Kidney (tissue), 13 donors: ENCODE measurements at regions not wholly inside any gene's neighbourhood (a gene's known extent, or its start where the extent isn't known, plus 50 kb on each side); places are given as distances from the start of the nearest gene placed in this dataset.

Experiments
- DNase-seq, 5 donors: peaks; one replicate each; pipeline ENCODE4 v3.0.0-alpha.2; 2013 to 2020
- FAIRE-seq: peaks from 2 replicates; lab custom pipeline; 2012; peaks lifted over from hg19 to GRCh38; lab: Jason Lieb, UNC
- H3K27ac ChIP-seq, 2 donors: one replicate each; pipeline ENCODE4 v1.7.0; 2013; ENCODE audit warnings: low read depth in 2 of 2, low read length in 2 of 2, inconsistent platforms in 1 of 2
- H3K27me3 ChIP-seq: one replicate; pipeline ENCODE4 v1.7.1; 2013; ENCODE audit warnings: low read length, inconsistent platforms; ENCODE audit not compliant: control insufficient read depth, insufficient read depth
- H3K36me3 ChIP-seq, 3 donors: one replicate each; pipeline versions ENCODE4 v1.7.0 to v1.7.1; 2013; ENCODE audit warnings: low read length in 3 of 3, control low read depth in 1 of 3, inconsistent platforms in 1 of 3; ENCODE audit not compliant: insufficient read depth in 3 of 3, control insufficient read depth in 2 of 3
- H3K4me1 ChIP-seq, 3 donors: one replicate each; pipeline versions ENCODE4 v1.7.0 to v1.7.1; 2013; ENCODE audit warnings: low read length in 3 of 3, inconsistent platforms in 1 of 3, low read depth in 1 of 3; ENCODE audit not compliant: control insufficient read depth in 2 of 3, insufficient read depth in 2 of 3
- H3K4me3 ChIP-seq, 3 donors: one replicate each; pipeline versions ENCODE4 v1.7.0 to v1.8.1; 2013; ENCODE audit warnings: low read length in 3 of 3, control low read depth in 1 of 3, inconsistent platforms in 1 of 3
- H3K9ac ChIP-seq, 3 donors: one replicate each; pipeline versions ENCODE4 v1.7.0 to v1.7.1; 2013; ENCODE audit warnings: low read length in 3 of 3, control low read depth in 1 of 3, inconsistent platforms in 1 of 3
- H3K9me3 ChIP-seq, 3 donors: one replicate each; pipeline versions ENCODE4 v1.7.0 to v1.7.1; 2013; ENCODE audit warnings: low read length in 3 of 3, control low read depth in 1 of 3, inconsistent platforms in 1 of 3; ENCODE audit not compliant: control insufficient read depth in 2 of 3, insufficient read depth in 1 of 3
- CTCF ChIP-seq: IDR thresholded peaks from 3 replicates; pipeline ENCODE4 v1.5.1; 2012; ENCODE audit warnings: mild to moderate bottlenecking, moderate library complexity, borderline replicate concordance; ENCODE audit not compliant: insufficient read depth; ENCODE audit errors: extremely low read depth
- intact Hi-C: fragments of 100-400 bp; cut with DNase I; formaldehyde crosslinking; loops from one replicate; pipeline ENCODE4 v1.11.1; 2022
- donor health status: control.
- donor health status: control.
- donor health status: control.
- donor health status: control.
- donor health status: control.
- donor health status: DM: yes; HTN: yes; CAD: no.
- donor health status: Normal renal cell carcinoma (clear cell type).

- Histone ChIP-seq H3K27me3 (no peaks in the 10 kb centered on the region), H3K9me3 (no peaks in the 10 kb centered on the region), H3K4me3 (no peak overlapping the region), H3K36me3 (no peaks in the 10 kb centered on the region), H3K27ac (no peak overlapping the region), H3K9ac (no peak overlapping the region), H3K4me1 (no peaks in the 10 kb centered on the region)
- FAIRE-seq (no peak), DNase-seq (no peak)
- TF ChIP-seq CTCF: no peak
- intact Hi-C loops: no loop called here
Observed at GRCh38 chr2:180258041-180258537, 251.0 kb upstream of the CWC22 start.

- Histone ChIP-seq H3K36me3 (no peaks in the 10 kb centered on the region), H3K27me3 (no peaks in the 10 kb centered on the region), H3K9me3 (no peaks in the 10 kb centered on the region), H3K4me1 (no peaks in the 10 kb centered on the region), H3K27ac (no peak overlapping the region), H3K9ac (no peak overlapping the region), H3K4me3 (no peak overlapping the region)
- intact Hi-C loops: no loop called here
- TF ChIP-seq CTCF: no peak
- DNase-seq (no peak), FAIRE-seq (no peak)
Observed at GRCh38 chr2:180257247-180257646, 250.2 kb upstream of the CWC22 start.

GRCh38 chr2:180255981-180256380, 248.9 kb upstream of the CWC22 start:
- H3K36me3 ChIP-seq: no peaks in the 10 kb centered on the region
- no peaks in the 10 kb centered on the region for H3K27me3 ChIP-seq
- no peaks in the 10 kb centered on the region for H3K9me3 ChIP-seq
- H3K27ac ChIP-seq: no peak overlapping the region
- DNase-seq: no peak
- FAIRE-seq: no peak
- no peak overlapping the region for H3K9ac ChIP-seq
- no peak for TF ChIP-seq CTCF
- H3K4me3 ChIP-seq: no peak overlapping the region
- intact Hi-C loops: no loop called here
- no peaks in the 10 kb centered on the region for H3K4me1 ChIP-seq

GRCh38 chr2:180254872-180255271, 247.8 kb upstream of the CWC22 start:
- no peak overlapping the region for H3K4me3 ChIP-seq
- H3K9ac ChIP-seq: no peak overlapping the region
- no peak for TF ChIP-seq CTCF
- H3K9me3 ChIP-seq: no peaks in the 10 kb centered on the region
- no peak overlapping the region for H3K27ac ChIP-seq
- no peaks in the 10 kb centered on the region for H3K36me3 ChIP-seq
- no peak for FAIRE-seq
- DNase-seq: no peak
- H3K27me3 ChIP-seq: no peaks in the 10 kb centered on the region
- intact Hi-C loops: no loop called here
- H3K4me1 ChIP-seq: no peaks in the 10 kb centered on the region
